ENCODE measurements at regions not wholly inside any gene's neighbourhood (a gene's known extent, or its start where the extent isn't known, plus 50 kb on each side); places are given as distances from the start of the nearest gene placed in this dataset.
"Not testable (repeated sequence)": the region's sequence is repeated elsewhere in the genome, so short reads cannot be mapped to it uniquely, and the experiment has no call there.

DNA sequence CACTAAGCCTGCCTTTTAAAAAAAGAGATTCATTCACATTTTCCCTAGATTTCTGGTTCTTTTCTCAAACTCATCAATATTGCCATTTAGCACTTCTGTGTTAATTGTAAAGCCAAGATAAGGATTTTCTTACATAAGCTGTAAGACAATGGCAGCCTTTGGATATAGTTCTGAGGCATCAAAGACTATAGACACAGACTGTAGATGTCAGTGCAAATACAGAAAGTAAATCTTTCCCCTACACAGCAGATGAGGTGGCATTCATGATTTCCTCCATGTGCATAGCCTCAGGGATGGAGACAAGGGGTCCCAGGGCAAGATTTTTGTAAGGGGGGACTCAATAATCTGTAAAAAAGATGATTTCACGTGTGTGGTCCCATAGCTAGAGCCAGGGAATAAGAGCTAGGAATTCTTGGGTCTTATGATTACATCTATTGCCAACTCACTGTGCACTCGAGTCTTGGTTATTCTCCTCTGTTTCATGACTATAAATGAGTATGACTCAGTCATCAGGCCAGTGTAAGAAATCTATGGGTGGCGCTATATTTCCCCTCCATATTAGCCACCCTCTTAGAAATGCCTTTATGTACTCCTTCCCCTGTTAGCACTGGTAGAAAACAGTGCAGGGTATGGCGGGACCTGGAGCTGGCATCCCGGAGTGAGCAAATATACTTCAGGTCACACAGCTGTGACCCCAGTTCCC is 207.5 kb downstream of the EXOC5 start:
- DNase-seq, result no peak

DNA sequence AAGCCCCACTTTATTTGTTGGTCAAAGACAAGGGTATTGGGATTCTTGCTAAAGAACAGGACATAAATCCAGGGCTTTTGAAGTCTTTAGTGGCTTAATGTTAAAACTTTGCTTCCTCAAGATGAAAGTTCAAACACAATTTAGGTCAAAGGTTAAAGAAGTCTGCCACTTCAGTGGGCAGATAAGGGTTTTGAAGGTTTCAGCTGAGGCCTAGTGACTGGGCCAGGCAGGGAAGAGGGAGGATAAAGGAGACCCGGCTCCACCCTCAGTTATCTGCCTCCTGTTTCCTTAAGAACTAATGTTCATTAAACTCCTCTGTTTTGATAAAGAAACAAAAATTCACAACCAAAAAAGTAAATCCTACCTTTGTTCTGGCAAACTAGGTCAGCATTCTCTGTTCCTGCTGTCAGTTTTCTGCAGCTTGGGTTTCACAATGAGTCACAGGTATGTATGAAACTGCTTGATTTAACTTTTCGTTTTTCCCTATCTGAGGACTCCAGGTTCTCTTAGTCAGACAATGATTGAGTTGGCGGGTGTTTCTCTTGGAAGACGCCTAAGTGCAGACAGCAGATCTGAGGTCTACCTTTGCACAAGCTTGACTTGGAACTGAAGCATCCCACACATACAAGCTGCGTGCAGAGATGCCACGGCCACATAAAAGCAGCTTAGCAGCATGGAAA is 208.3 kb downstream of the EXOC5 start:
- peak in 7 of 58 donors; percentile 1 to 48 (median 18) for DNase-seq

DNA sequence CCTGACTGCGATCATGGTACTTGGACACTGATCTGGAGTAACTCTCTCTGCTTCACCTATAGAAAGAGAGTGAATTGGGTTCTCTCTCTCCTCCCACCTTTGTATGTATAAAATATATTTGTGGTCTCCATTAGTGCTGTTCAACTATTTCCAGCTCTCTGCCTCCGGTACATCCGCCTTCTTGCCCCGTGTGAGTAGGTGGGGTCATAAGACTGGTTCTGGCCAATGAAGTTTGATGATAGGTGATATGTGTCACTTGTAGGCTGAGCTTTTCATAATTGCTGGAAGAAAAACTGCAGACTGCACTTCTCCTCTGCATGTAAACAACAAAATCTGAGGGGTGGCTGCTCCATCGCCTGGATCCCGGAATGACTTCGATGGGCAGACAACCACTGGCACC is 210.4 kb downstream of the EXOC5 start:
- no peak for DNase-seq

DNA sequence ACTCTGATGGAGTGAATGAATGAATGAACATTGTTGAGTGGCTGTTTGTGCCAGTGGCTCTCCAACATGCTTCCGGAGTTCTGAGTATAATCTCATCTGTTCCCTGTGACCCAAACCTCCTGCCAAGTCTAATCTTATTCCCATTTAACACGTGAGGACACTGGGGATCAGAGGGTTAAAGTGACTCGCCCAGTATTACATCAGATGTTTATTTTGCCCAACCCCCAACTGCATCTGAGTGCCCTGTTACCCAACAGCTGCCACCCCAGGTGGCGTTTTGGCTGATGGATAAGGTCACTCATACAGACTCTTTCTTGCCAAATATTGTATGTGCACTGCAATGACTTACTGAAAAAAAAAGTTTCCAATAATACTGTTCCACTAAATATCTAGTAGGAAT is 210.9 kb downstream of the EXOC5 start:
- no peak for DNase-seq

DNA sequence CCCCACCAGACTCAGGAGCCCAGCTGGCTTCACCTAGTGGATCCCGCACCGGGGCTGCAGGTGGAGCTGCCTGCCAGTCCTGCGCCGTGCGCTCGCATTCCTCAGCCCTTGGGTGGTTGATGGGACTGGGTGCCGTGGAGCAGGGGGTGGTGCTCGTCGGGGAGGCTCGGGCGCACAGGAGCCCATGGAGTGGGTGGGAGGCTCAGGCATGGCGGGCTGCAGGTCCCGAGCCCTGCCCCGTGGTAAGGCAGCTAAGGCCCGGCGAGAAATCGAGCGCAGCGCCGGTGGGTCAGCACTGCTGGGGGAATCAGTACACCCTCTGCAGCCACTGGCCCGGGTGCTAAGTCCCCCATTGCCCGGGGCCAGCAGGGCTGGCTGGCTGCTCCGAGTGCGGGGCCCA is 212.2 kb downstream of the EXOC5 start:
- not testable (repeated sequence) for DNase-seq

DNA sequence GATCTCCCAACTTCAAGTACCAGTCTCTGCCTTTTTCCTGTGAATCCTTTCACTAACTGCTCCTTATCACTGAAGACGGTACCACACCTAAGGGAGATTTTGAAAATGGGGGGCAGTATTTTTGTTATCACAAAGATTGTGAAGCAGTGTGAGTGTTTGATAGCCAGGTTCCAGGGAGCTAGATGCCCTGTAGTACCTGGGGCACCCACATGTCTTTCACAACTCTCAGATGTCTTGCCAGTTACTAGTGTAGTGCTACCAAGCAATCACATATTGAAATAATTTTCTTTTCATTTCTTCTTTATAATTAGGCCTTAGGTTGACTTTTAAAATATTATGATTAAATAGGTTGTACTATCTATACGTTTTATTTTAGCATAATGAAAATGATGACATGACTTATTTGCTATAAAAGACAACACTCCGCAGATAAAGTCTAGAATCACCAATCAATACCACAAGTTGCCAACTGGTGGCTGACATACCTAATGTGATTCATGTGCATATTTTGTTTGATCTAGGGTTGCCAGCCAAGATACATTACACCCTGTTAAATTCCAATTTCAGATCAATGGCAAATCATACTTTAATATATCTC is 215.9 kb downstream of the EXOC5 start:
- no peak for DNase-seq

DNA sequence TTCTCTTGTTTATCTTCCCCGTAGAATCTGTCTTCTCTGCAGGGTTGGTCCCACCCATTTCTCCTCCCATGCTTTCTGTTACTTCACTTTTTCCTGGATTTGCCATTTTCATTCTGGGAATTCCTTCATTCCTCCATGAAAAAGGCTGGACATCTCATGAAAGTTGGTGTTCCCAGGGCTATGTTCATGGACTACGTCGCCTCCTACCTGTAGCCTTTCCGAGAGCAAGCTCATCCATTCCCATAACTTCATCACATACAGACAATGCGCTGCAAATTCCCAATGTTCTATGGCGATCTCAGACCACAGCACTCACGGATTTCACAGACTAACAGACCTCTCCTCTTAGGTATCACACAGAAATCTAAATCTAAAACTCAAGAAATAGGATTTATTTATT is 217.1 kb downstream of the EXOC5 start:
- no peak for DNase-seq

DNA sequence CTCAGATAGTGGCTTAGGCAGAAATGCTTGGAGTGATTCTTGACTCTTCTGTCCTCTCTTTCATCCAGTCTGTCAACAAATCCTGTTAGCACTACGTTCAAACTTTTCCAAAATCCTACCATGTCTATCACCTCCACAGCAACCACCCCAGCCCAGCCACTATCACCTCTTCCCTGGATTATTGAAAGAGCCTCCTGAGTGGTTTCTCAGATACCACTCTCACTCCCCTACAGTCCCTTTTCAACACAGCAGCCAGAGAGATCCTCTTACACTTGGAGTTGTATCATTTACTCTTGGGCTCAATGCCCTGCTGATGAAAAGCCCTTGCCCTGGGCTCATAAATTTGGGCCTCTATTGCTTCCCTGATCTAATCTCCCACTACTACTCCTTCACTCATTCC is 218.9 kb downstream of the EXOC5 start:
- no peak for DNase-seq

DNA sequence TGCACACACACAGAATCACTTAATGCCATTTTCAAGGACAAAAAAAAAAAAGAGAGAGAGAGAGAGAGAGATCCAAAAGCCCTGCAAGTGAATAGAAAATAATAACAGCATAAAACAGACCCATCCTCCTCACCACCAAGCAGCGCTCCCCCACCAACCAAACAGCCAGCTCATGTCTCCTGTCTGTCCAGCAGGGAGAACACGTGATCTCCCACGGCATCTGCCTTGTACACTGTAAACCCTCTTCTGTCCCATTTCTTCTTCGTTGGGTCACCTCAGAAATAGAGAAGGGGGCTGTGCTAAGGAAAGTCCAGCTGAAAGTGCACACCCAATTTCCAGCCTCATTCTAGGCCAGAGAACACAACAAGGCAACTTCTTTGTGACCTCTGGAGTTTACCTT is 222.5 kb downstream of the EXOC5 start:
- no peak for DNase-seq

DNA sequence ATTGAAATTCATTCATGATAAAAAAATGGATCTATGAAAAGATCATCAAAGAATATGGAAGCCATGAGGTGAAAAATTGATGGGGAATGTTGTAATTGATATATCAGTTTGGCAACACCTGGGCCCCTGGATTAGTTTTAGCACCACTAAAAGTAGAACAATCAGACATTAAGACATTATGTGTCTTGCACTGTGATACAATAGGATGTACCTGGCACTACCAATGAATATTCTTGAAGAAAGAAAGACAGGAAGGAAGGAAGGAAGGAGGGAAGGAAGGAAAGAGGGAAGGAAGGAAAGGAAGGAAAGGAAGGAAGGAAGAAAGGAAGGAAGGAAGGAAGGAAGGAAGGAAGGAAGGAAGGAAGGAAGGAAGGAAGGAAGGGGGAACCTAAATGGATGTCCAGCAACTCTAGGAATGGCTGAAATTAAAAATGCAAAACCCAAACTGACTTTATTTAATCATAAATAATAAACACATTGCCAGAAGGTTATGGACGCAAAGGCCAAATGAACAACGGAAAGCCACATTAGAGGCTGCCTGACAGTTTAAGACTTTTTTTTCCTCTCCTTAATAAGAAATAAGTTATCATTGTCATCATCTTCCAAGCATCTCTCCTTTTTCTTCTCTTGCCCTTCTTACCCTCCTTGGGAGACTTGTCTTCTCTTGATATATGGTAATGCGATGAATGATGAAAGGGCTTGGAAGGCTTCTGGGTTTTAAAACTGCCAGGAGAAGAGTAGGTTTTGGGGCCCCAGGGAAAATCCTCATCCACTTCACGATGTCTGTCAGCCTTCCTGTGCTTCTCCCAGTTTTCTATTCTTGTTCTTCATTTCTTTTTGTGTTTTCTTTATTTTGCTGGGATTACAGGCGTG is 224.4 kb downstream of the EXOC5 start:
- not testable (repeated sequence) for DNase-seq

DNA sequence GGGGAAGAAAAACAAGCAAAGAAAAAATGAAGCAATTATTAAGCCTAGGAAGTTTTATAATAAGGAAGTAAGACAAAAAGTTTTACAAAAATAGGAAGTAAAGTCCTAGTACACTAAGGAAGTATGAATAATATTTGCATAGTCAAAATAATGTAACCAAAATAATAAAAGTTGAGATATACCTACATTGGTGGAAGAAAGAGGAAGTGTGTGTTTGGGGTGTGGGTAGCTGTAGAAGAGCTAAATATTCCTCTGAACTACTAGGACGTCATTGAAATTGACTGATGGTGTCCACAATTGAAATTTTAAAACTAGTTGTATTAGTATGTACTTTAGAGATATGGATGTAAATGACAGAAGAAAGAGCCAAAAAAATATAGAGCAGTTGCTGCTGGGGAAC is 228.4 kb upstream of the OTX2 start:
- DNase-seq, result no peak

DNA sequence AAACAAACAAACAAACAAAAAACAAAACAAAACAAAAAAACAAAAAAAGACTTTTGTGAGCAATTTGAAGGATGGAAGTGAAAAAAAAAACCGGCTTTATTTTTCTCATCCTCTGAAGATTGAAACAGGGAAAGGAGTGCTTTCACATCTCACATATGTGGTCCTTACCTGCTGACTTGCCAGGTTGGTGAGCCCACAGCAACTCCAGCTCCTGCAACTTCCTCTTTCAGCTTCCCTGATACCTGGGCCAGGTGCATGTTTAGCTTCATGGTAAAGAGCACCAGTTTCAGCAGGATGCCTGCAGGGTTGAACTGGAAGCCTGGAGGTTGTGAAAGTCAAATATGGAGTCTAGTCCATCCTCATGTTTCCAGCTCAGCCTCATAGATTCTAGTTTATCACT is 221.2 kb upstream of the OTX2 start:
- no peak for DNase-seq

DNA sequence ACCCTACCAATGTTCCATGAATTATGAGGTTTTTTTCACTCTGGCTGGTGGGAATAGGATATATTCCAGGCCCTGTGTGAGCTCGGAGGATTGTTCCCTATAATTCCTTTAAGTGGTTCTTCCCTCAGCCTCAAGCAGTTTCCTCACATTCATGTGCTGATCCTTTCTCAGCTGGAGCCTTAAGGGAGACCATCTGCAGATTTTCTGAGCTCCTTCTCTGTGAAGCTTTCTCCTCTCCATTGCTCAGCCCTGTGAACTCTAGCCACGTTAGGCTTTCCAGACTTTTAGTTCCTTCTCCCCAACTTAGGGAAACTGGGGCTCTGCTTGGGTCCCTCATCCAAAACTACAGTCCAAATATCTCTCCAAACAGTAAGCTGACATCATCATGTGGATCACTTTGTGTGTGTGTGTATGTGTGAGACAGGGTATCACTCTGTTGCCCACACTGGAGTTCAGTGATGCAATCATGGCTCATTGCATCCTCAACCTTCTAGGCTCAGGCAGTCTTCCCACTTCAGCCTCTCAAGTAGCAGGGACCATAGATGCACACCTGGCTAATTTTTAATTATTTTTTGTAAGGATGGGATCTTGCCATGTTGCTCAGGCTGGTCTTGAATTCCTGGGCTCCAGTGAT is 219.5 kb upstream of the OTX2 start:
- no peak for DNase-seq

DNA sequence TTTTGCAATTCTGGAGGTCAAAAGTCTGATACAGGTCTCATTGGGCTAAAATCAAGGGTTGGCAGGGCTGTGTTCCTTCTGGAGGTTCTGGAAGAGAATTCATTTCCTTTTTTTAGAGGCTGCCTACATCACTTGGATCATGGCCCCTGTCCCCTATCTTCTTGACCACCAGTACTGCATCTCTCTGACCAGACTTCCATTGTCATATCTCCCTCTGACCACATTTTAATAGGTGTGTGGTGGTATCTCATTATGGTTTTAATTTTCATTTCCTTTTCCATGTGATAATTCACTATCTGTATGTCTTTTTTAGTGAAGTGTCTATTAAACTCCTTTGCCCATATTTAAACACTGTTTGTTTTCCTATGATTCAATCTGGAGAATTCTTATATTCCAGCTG is 215.2 kb upstream of the OTX2 start:
- DNase-seq, result no peak

DNA sequence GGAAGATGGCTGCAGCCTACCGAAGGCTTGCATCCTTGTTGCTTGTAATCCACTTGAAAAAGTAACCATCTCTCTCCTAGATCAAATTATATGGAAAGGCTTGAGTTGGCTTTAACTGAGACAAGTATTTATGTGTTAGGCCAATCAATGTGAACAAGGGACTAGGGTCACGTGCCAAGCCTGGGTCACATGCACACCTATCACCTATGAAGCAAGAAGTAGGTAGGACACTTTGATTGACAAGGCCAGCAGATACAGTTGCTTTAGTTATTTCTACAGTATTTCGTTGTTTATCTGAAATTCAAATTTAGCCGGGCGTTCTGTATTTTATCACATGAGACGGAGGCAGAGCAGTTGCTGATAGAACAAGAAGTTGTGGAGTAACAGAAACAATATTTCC is 212.3 kb upstream of the OTX2 start:
- no peak for DNase-seq

DNA sequence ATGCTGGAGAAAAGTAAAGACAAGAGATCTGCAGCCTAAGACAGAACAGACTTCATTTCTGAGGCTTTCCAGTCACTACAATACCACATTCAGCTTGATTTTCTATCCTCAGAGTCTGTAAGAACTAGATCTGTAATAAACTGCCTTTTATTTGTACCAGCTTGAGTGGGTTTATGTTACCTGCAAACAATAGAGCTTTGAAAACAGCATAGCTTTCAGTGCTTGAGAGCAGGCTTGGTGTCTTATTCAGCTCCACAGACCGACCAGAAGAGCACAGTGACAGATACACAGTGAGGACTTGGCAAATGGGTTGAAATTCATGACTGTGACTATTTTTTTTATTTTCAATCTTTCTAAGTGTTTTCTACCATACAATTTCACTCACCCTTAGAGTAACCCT is 207.8 kb upstream of the OTX2 start:
- DNase-seq, result no peak

DNA sequence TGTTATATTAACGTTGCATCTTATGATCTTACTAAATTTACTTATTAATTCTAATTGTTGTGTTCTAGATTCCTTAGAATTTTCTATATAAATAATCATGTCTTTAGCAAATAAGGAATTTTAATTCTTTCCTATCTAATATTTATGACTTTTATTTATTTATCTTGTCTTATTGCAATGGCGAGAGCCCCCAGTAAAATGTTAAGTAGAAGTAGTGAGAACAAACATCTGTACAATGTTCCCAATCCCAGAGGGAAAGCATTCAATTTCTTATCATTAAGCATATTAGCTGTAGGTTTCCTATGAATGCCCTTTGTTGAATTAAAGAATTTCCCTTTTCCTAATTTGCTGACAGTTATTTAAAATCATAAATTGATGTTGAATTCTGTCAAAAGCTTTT is 203.7 kb upstream of the OTX2 start:
- no peak for DNase-seq

DNA sequence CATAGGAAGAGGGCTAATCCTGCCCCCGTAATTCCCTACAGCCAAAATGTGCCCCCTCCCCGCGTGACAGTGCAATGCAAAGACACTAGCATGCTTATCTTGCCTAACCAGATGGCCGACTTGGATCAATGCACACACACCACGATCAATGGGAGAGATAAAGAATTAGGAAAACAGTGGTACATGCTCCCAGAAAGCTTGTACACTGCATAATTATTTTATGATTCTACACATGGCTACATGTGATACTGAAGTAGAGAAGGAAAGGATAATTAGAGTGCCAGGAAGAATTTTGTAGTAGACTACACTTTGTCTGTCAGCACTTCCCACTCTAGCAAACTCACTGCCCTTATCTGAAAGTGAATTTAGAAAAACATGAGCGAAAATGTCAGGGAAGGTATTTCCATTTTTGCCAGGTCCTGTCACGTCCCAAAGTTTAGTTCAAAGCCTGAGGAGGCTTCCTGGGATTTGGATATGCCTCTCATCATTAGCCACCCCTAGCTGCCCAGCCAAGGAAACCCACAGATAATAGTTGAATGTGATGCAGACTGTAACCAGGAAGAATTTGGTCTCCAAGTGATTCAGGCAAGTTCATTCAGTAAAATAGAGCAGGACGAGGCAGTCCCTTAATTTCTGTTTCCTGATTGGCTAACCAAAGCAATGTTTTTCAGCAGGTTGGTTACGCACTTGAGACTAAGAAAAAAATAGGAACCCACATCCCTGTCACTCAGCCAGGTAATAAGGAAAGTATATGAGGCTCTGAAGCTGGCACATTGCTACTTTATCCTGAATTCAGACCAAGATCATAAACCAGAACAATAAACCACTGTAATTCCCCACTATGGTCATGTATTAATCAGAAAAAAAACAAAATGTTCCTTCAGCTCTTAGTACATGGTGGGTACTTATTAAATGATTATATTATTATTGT is 199.6 kb upstream of the OTX2 start:
- no peak for DNase-seq

DNA sequence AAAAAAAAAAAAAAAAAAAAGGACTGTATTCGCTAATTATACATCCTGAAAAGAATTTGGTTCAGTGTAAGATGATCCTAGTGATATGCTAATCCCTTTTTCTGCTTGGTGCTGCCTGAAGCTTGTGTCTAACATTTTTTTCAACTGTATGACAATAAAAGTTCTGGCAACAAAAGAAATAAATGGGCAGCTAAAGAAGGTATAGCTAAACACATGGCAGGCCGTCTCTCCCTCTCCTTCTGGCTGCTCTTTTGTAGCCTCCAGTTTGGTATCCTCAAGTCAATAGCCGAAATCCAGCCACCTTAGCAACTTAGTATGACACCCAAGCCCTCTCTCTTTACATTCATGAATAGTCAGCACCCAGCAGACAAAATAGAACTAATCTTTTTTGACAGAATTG is 198.3 kb upstream of the OTX2 start:
- no peak for DNase-seq

DNA sequence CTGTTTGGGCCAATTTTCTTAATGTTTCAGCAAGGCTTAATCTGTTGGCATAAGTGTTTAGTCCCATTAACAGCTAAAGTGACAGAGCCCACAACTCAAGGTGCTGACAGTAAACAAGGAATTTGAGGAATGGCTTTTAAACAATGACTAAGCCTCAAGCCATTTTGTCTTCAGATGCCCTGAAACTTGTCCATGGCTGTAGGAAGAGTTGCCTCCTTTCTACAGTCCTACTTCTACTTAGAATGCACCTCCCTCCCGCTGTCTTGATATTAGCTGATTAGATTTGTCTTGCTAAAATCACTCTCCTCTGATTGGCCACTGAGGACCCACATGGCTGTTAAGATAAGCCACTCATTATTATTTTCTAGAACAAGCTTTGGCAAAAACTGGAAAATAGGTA is 188.4 kb upstream of the OTX2 start:
- DNase-seq, result no peak

All from anterior cingulate cortex (tissue), 58 donors.